Keratinocyte (primary cell): ENCODE measurements at regions not wholly inside any gene's neighbourhood (a gene's known extent, or its start where the extent isn't known, plus 50 kb on each side); places are given as distances from the start of the nearest gene placed in this dataset.
A peak's percentile ranks its signal among the peaks of the same experiment; 100 is the strongest.

ENCODE experiments used
- DNase-seq: peaks from one replicate; pipeline ENCODE4 v3.0.0-alpha.2; 2011; ENCODE audit warnings: low read depth, missing footprints, low spot score
- FAIRE-seq: peaks from 2 replicates; lab custom pipeline; 2011; peaks lifted over from hg19 to GRCh38; lab: Jason Lieb, UNC
- H2AFZ ChIP-seq: 2 replicates; pipeline ENCODE4 v1.6.0; 2012; ENCODE audit warnings: low read length, control low read depth, inconsistent platforms; ENCODE audit not compliant: control insufficient read depth
- H3K27ac ChIP-seq: 2 replicates; pipeline ENCODE4 v1.5.1; 2011; ENCODE audit warnings: low read length; ENCODE audit not compliant: control insufficient read depth, insufficient read depth
- H3K27me3 ChIP-seq: 3 replicates; pipeline ENCODE4 v1.6.0; 2011; ENCODE audit warnings: low read length; ENCODE audit not compliant: control insufficient read depth, insufficient read depth; ENCODE audit errors: extremely low read depth
- H3K36me3 ChIP-seq, 2 experiments: 2 replicates in 1 of 2; 3 replicates in 1 of 2; pipeline ENCODE4 v1.5.1; 2011; ENCODE audit warnings: low read length in 2 of 2, mild to moderate bottlenecking in 1 of 2; ENCODE audit not compliant: control insufficient read depth in 2 of 2, insufficient read depth in 2 of 2; ENCODE audit errors: extremely low read depth in 1 of 2
- H3K4me1 ChIP-seq: 3 replicates; pipeline ENCODE4 v1.5.1; 2011; ENCODE audit warnings: low read length; ENCODE audit not compliant: control insufficient read depth, insufficient read depth; ENCODE audit errors: extremely low read depth
- H3K4me2 ChIP-seq: 3 replicates; pipeline ENCODE4 v1.6.0; 2011; ENCODE audit warnings: low read depth, low read length; ENCODE audit not compliant: control insufficient read depth, insufficient read depth; ENCODE audit errors: extremely low read depth
- H3K4me3 ChIP-seq, 3 experiments: fragments of 200-600 bp in 1 of 3; sonication (generic) in 1 of 3; 2 replicates in 2 of 3; 3 replicates in 1 of 3; pipeline ENCODE4 v1.5.1; 2011 to 2016; ENCODE audit warnings: low read length in 3 of 3, mild to moderate bottlenecking in 3 of 3, control low read depth in 2 of 3, inconsistent platforms in 1 of 3, low read depth in 1 of 3, mixed read lengths in 1 of 3, mixed run types in 1 of 3, moderate library complexity in 1 of 3; ENCODE audit not compliant: control insufficient read depth in 2 of 3, insufficient read depth in 2 of 3; ENCODE audit errors: extremely low read depth in 1 of 3
- H3K79me2 ChIP-seq: 2 replicates; pipeline ENCODE4 v1.6.0; 2012; ENCODE audit warnings: low read length; ENCODE audit not compliant: control insufficient read depth, insufficient read depth
- H3K9ac ChIP-seq: 3 replicates; pipeline ENCODE4 v1.6.0; 2011; ENCODE audit warnings: low read length; ENCODE audit not compliant: control insufficient read depth, insufficient read depth; ENCODE audit errors: extremely low read depth
- H3K9me1 ChIP-seq: 3 replicates; pipeline ENCODE4 v1.6.0; 2011; ENCODE audit warnings: low read length; ENCODE audit not compliant: control insufficient read depth, insufficient read depth; ENCODE audit errors: extremely low read depth
- H3K9me3 ChIP-seq: 2 replicates; pipeline ENCODE4 v1.5.1; 2012; ENCODE audit warnings: low read depth, low read length; ENCODE audit not compliant: control insufficient read depth
- H4K20me1 ChIP-seq: 3 replicates; pipeline ENCODE4 v1.6.0; 2011; ENCODE audit warnings: low read length; ENCODE audit not compliant: control insufficient read depth, insufficient read depth; ENCODE audit errors: extremely low read depth
- CTCF ChIP-seq, 3 experiments: IDR thresholded peaks in 1 of 3; conservative IDR thresholded peaks in 1 of 3; optimal IDR thresholded peaks in 1 of 3; 2 replicates in 2 of 3; 3 replicates in 1 of 3; pipeline versions ENCODE3 to v1.5.1; 2011; ENCODE audit warnings: low read length in 3 of 3, mild to moderate bottlenecking in 3 of 3, moderate library complexity in 2 of 3, control low read depth in 1 of 3, inconsistent platforms in 1 of 3; ENCODE audit not compliant: insufficient read depth in 2 of 3; ENCODE audit errors: extremely low read depth in 1 of 3
- EZH2 ChIP-seq: IDR thresholded peaks from one replicate; pipeline ENCODE4 v1.6.1; 2012; ENCODE audit warnings: inconsistent platforms, mild to moderate bottlenecking, low read length, moderate library complexity
- dilution Hi-C: fragments of 300-500 bp; cut with MboI; formaldehyde crosslinking; loops from one replicate; pipeline ENCODE4 v1.7.0; 2020; ENCODE audit warnings: low sequenced_read_pairs; ENCODE audit not compliant: extremely low pct_ligation_motif_present

GRCh38 chr5:4114452-4114851 is 518.8 kb downstream of the IRX1 start:
- Histone ChIP-seq H3K27me3 (no peaks in the 10 kb centered on the region), H3K79me2 (no peaks in the 10 kb centered on the region), H3K4me3 (no peak overlapping the region), H3K9ac (no peak overlapping the region), H3K27ac (no peak overlapping the region), H2AFZ (no peak overlapping the region), H3K36me3 (no peaks in the 10 kb centered on the region), H3K9me3 (no peaks in the 10 kb centered on the region), H3K4me1 (no peaks in the 10 kb centered on the region), H4K20me1 (no peaks in the 10 kb centered on the region), H3K9me1 (no peaks in the 10 kb centered on the region), H3K4me2 (no peak overlapping the region)
- FAIRE-seq (no peak), DNase-seq (no peak)
- dilution Hi-C loops = no loop called here
- TF ChIP-seq CTCF (optimal IDR thresholded peaks at IDR 0.05 in 1 of 3, IDR thresholded peaks at IDR 0.05 in 1 of 3, conservative IDR thresholded peaks at IDR 0.05 in 1 of 3; ENCODE audit: extremely low read depth in 1 of 3, insufficient read depth in 2 of 3, low read length in 3 of 3) (no peak), EZH2 (no peak)

- Histone ChIP-seq H3K4me2 (no peak overlapping the region), H3K9ac (no peak overlapping the region), H3K4me3 (no peak overlapping the region), H4K20me1 (no peaks in the 10 kb centered on the region), H3K4me1 (no peaks in the 10 kb centered on the region), H3K27ac (no peak overlapping the region), H3K79me2 (no peaks in the 10 kb centered on the region), H3K36me3 (no peaks in the 10 kb centered on the region), H3K9me3 (no peaks in the 10 kb centered on the region), H3K9me1 (no peaks in the 10 kb centered on the region), H2AFZ (no peak overlapping the region), H3K27me3 (no peaks in the 10 kb centered on the region)
- dilution Hi-C loops = no loop called here
- FAIRE-seq (peak; percentile 70), DNase-seq (peak; percentile 1)
- TF ChIP-seq EZH2 (no peak), CTCF (optimal IDR thresholded peaks at IDR 0.05 in 1 of 3, IDR thresholded peaks at IDR 0.05 in 1 of 3, conservative IDR thresholded peaks at IDR 0.05 in 1 of 3; ENCODE audit: extremely low read depth in 1 of 3, insufficient read depth in 2 of 3, low read length in 3 of 3) (no peak)
Measured at GRCh38 chr5:4116834-4117233, 521.2 kb downstream of the IRX1 start.
